ENCODE measurements at regions not wholly inside any gene's neighbourhood (a gene's known extent, or its start where the extent isn't known, plus 50 kb on each side); places are given as distances from the start of the nearest gene placed in this dataset.

DNA sequence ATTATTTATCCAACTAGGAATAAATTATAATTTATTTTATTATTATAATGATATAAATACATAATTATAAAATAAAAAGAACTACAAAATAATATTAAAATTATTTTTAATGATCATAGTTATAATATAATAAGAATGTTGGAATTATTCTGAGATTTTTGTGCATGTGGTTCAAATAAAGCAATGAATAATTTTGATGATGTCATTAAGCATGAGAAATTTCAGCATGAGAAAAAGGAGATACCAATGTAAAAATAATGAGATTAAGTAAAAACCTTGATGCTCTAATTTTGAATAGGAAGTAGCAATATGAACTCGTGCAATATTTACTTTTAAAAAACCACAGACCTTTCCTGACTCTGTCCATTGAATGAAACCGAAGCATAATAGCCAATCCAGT is 181.8 kb upstream of the MTNR1B start:
- TF ChIP-seq, protein P1, sequence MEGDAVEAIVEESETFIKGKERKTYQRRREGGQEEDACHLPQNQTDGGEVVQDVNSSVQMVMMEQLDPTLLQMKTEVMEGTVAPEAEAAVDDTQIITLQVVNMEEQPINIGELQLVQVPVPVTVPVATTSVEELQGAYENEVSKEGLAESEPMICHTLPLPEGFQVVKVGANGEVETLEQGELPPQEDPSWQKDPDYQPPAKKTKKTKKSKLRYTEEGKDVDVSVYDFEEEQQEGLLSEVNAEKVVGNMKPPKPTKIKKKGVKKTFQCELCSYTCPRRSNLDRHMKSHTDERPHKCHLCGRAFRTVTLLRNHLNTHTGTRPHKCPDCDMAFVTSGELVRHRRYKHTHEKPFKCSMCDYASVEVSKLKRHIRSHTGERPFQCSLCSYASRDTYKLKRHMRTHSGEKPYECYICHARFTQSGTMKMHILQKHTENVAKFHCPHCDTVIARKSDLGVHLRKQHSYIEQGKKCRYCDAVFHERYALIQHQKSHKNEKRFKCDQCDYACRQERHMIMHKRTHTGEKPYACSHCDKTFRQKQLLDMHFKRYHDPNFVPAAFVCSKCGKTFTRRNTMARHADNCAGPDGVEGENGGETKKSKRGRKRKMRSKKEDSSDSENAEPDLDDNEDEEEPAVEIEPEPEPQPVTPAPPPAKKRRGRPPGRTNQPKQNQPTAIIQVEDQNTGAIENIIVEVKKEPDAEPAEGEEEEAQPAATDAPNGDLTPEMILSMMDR (conservative IDR thresholded peaks at IDR 0.05 in 1 of 2, IDR thresholded peaks at IDR 0.05 in 1 of 2; ENCODE audit: low read depth in 1 of 2, low read length in 2 of 2), result no peak
- TF ChIP-seq EZH2 (IDR thresholded peaks at IDR 0.05; ENCODE audit: low read length, missing control alignments), result no peak
